Activated CD8-positive, alpha-beta T cell treated with anti-CD3 and anti-CD28 coated beads for 36 hours (primary cell): ENCODE measurements at regions not wholly inside any gene's neighbourhood (a gene's known extent, or its start where the extent isn't known, plus 50 kb on each side); places are given as distances from the start of the nearest gene placed in this dataset.

ENCODE experiments used
- ATAC-seq: fragments of 200-7000 bp; cut with Tn5 transposase; one replicate; pipeline ENCODE4 v1.10.0; 2021; ENCODE audit warnings: mild to moderate bottlenecking, moderate library complexity
- CTCF ChIA-PET: fragments of 350-600 bp; sonication (Branson Sonifier 250); formaldehyde crosslinking; loops from one replicate; lab custom pipeline; 2021; ENCODE audit warnings: antibody characterized with exemption; lab: Charles Lee
- POLR2A ChIA-PET: fragments of 350-600 bp; sonication (Branson Sonifier 250); formaldehyde crosslinking; loops from one replicate; lab custom pipeline; 2021; ENCODE audit warnings: antibody characterized with exemption; lab: Charles Lee
- DNase-seq: peaks from one replicate; pipeline ENCODE4 v3.0.0-alpha.2; 2020
- H3K27ac Mint-ChIP-seq: one replicate; pipeline ENCODE4 v1.8.0; 2021; ENCODE audit warnings: mild to moderate bottlenecking, mixed read lengths
- H3K27me3 Mint-ChIP-seq: one replicate; pipeline ENCODE4 v1.8.0; 2021; ENCODE audit warnings: mixed read lengths
- H3K36me3 Mint-ChIP-seq: one replicate; pipeline ENCODE4 v1.8.0; 2021; ENCODE audit warnings: low read depth, mixed read lengths
- H3K4me1 Mint-ChIP-seq: one replicate; pipeline ENCODE4 v1.8.0; 2021; ENCODE audit warnings: low read depth, mixed read lengths
- H3K4me3 Mint-ChIP-seq: one replicate; pipeline ENCODE4 v1.8.0; 2021; ENCODE audit warnings: mild to moderate bottlenecking, moderate library complexity, mixed read lengths
- H3K9me3 Mint-ChIP-seq: one replicate; pipeline ENCODE4 v1.8.0; 2021; ENCODE audit warnings: mixed read lengths
- CTCF ChIP-seq: fragments of 200-600 bp; IDR thresholded peaks from one replicate; pipeline ENCODE4 v1.8.0; 2022; ENCODE audit warnings: antibody characterized with exemption, mild to moderate bottlenecking
- intact Hi-C: fragments of 100-400 bp; cut with micrococcal nuclease; formaldehyde crosslinking; loops from one replicate; pipeline ENCODE4 v1.10.0; 2022

GRCh38 chr2:111702804-111703196, 181.2 kb downstream of the ANAPC1 start:
- TF ChIP-seq CTCF = no peak
- Mint-ChIP-seq H3K9me3 (no peaks in the 10 kb centered on the region), H3K36me3 (no peaks in the 10 kb centered on the region), H3K27me3 (peaks cover 11% of the 10 kb centered on the region), H3K4me1 (peaks cover 38% of the 10 kb centered on the region), H3K27ac (no peak overlapping the region), H3K4me3 (no peak overlapping the region)
- no peak for ATAC-seq
- POLR2A ChIA-PET = no interaction called here
- CTCF ChIA-PET = interaction anchor here (0.7 to 2.2 kb wide), 4 partner anchors 8 to 70 kb away, joined by 3 to 10 read pairs (median 6); no protein-coding TSS in a partner anchor
- intact Hi-C loops = loop anchor here (10.0 kb wide), 1 partner anchor 588 kb away; no protein-coding TSS in a partner anchor
- no peak for DNase-seq

- no peak for ATAC-seq
Measured at GRCh38 chr2:111703759-111704158, 180.2 kb downstream of the ANAPC1 start.

GRCh38 chr2:111704246-111704645, 179.7 kb downstream of the ANAPC1 start:
- peaks cover 11% of the 10 kb centered on the region for H3K27me3 Mint-ChIP-seq
- intact Hi-C loops = loop anchor here (10.0 kb wide), 1 partner anchor 589 kb away; no protein-coding TSS in a partner anchor
- CTCF ChIA-PET = interaction anchor here (1.6 kb wide), 1 partner anchor 587 kb away, joined by 3 read pairs; no protein-coding TSS in a partner anchor
- DNase-seq (peak; percentile 22), ATAC-seq (no peak)
- no peak for TF ChIP-seq CTCF
- H3K27ac Mint-ChIP-seq = no peak overlapping the region
- H3K4me1 Mint-ChIP-seq = peaks cover 29% of the 10 kb centered on the region
- H3K9me3 Mint-ChIP-seq = no peaks in the 10 kb centered on the region
- no peak overlapping the region for H3K4me3 Mint-ChIP-seq
- POLR2A ChIA-PET = no interaction called here
- H3K36me3 Mint-ChIP-seq = no peaks in the 10 kb centered on the region

More at GRCh38 chr2:111703759-111704158, 180.2 kb downstream of the ANAPC1 start:
- peaks cover 34% of the 10 kb centered on the region for H3K4me1 Mint-ChIP-seq
- ChIA-PET POLR2A (no interaction called here), CTCF (interaction anchor here (1.6 kb wide), 1 partner anchor 586 kb away, joined by 3 read pairs; no protein-coding TSS in a partner anchor)
- intact Hi-C loops = loop anchor here (10.0 kb wide), 1 partner anchor 589 kb away; no protein-coding TSS in a partner anchor
- H3K9me3 Mint-ChIP-seq = no peaks in the 10 kb centered on the region
- TF ChIP-seq CTCF = no peak
- no peaks in the 10 kb centered on the region for H3K36me3 Mint-ChIP-seq
- peaks cover 11% of the 10 kb centered on the region for H3K27me3 Mint-ChIP-seq
- DNase-seq = no peak
- H3K4me3 Mint-ChIP-seq = no peak overlapping the region
- no peak overlapping the region for H3K27ac Mint-ChIP-seq

- no peak for ATAC-seq
- CTCF ChIA-PET = interaction anchor here (1.6 kb wide), 1 partner anchor 588 kb away, joined by 3 read pairs; no protein-coding TSS in a partner anchor
Measured at GRCh38 chr2:111705239-111705638, 178.8 kb downstream of the ANAPC1 start.

More at GRCh38 chr2:111705239-111705638, 178.8 kb downstream of the ANAPC1 start:
- POLR2A ChIA-PET = no interaction called here
- Mint-ChIP-seq H3K9me3 (no peaks in the 10 kb centered on the region), H3K4me1 (peaks cover 27% of the 10 kb centered on the region), H3K27me3 (peaks cover 11% of the 10 kb centered on the region), H3K27ac (peak overlapping the region; percentile 46), H3K36me3 (no peaks in the 10 kb centered on the region), H3K4me3 (no peak overlapping the region)
- no peak for DNase-seq
- intact Hi-C loops = loop anchor here (10.0 kb wide), 1 partner anchor 590 kb away; no protein-coding TSS in a partner anchor
- TF ChIP-seq CTCF = no peak
